ENCODE measurements at regions not wholly inside any gene's neighbourhood (a gene's known extent, or its start where the extent isn't known, plus 50 kb on each side); places are given as distances from the start of the nearest gene placed in this dataset.
A peak's percentile ranks its signal among the peaks of the same experiment; 100 is the strongest.

DNA sequence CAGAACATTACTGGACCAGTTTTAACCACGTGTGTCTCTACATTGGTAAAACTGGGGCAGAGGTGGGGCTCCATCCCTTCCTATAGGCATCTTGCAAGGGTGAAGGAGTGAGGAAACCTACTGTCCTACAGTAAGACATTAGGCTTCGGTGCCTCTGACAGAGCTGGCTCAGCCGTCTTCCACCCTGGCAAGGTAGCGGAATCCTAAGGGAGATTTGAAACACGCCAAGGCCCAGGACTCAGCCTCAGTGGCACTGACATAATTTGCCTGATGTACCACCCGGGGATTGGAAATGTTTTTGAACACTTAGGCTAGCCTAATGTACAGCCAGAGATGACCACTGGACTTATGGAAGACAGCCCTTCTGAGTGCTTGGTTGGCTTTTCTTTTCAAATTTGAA, 329.7 kb upstream of the IRX1 start (continued):
- TF ChIP-seq PHTF2 (CRISPR knock-in tag; IDR thresholded peaks at IDR 0.05) (no peak), HDAC3 (IDR thresholded peaks at IDR 0.05; ENCODE audit: borderline replicate concordance, partially characterized antibody) (no peak), DDX20 (tag; IDR thresholded peaks at IDR 0.05; ENCODE audit: low read depth) (no peak), RAD51 (IDR thresholded peaks at IDR 0.05; ENCODE audit: borderline replicate concordance, low read depth) (no peak)
- TF ChIP-seq, protein P1, sequence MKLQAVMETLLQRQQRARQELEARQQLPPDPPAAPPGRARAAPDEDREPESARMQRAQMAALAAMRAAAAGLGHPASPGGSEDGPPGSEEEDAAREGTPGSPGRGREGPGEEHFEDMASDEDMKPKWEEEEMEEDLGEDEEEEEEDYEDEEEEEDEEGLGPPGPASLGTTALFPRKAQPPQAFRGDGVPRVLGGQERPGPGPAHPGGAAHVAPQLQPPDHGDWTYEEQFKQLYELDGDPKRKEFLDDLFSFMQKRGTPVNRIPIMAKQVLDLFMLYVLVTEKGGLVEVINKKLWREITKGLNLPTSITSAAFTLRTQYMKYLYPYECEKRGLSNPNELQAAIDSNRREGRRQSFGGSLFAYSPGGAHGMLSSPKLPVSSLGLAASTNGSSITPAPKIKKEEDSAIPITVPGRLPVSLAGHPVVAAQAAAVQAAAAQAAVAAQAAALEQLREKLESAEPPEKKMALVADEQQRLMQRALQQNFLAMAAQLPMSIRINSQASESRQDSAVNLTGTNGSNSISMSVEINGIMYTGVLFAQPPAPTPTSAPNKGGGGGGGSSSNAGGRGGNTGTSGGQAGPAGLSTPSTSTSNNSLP (IDR thresholded peaks at IDR 0.05; ENCODE audit: borderline replicate concordance, low read depth, low read length): no peak

GRCh38 chr5:3265131-3265885, 330.3 kb upstream of the IRX1 start:
- Histone ChIP-seq H3K4me1 (replicated peaks in 1 of 2; ENCODE audit: control insufficient read depth in 2 of 2, insufficient read depth in 2 of 2, low read length in 2 of 2) (no peaks in the 10 kb centered on the region), H3K27me3 (ENCODE audit: control insufficient read depth in 2 of 2, insufficient read depth in 2 of 2, low read length in 2 of 2) (peaks cover 0 to 7% of the 10 kb centered on the region in 2 experiments; a peak in 2 of 5 replicates), H2AFZ (ENCODE audit: low read depth, low read length) (no peak overlapping the region), H3K9me3 (replicated peaks; ENCODE audit: control insufficient read depth, insufficient read depth, low read depth, low read length) (no peaks in the 10 kb centered on the region), H3K79me2 (ENCODE audit: control insufficient read depth, insufficient read depth, low read length) (no peaks in the 10 kb centered on the region), H3K4me3 (no peak overlapping the region), H3K27ac (ENCODE audit: extremely low read depth, low read depth, low read length) (no peak overlapping the region), H4K20me1 (replicated peaks; ENCODE audit: control insufficient read depth, insufficient read depth, low read length) (no peaks in the 10 kb centered on the region), H3K36me3 (ENCODE audit: control insufficient read depth, insufficient read depth, low read length) (no peaks in the 10 kb centered on the region), H3K4me2 (ENCODE audit: insufficient read depth, low read length) (no peak overlapping the region), H3K9ac (ENCODE audit: insufficient read depth in 1 of 2, low read depth in 2 of 2, low read length in 2 of 2) (no peak overlapping the region), H3K9me1 (ENCODE audit: control insufficient read depth, insufficient read depth, low read length) (no peaks in the 10 kb centered on the region)
- WGBS (ENCODE audit: insufficient coverage, low coverage, missing lambda C conversion rate): 0% methylated on average over 5 of the region's 5 CpGs
- BruUV-seq (replicated peaks): no TSS peak
- TF ChIP-seq XRCC5 (IDR thresholded peaks at IDR 0.05; ENCODE audit: low read depth, low read length): no peak
- peak; percentile 64 for TF ChIP-seq CEBPB (tag; IDR thresholded peaks at IDR 0.05)
- no peak for TF ChIP-seq KDM4B (IDR thresholded peaks at IDR 0.05; ENCODE audit: borderline replicate concordance in 2 of 2, low read depth in 1 of 2)
- TF ChIP-seq CEBPG (CRISPR knock-in tag; IDR thresholded peaks at IDR 0.05): no peak
- peak in 1 of 2 experiments; percentile 76; a peak in 2 of 4 replicates for TF ChIP-seq CEBPG (tag; conservative IDR thresholded peaks at IDR 0.05 in 1 of 2, IDR thresholded peaks at IDR 0.05 in 1 of 2)
- ChIA-PET POLR2A (interaction anchor here (1.5 kb wide), 1 partner anchor 10 kb away, joined by 5 read pairs; no protein-coding TSS in a partner anchor), CTCF (ENCODE audit: low intra/inter-chr PET ratio) (no interaction called here)
- FAIRE-seq (no peak), ATAC-seq (no peak), DNase-seq (ENCODE audit: extremely low read depth in 1 of 4, low spot score in 3 of 4) (no peak)
- intact Hi-C loops (cut with micrococcal nuclease): no loop called here
- in situ Hi-C loops (cut with MboI): no loop called here
